ENCODE measurements at regions not wholly inside any gene's neighbourhood (a gene's known extent, or its start where the extent isn't known, plus 50 kb on each side); places are given as distances from the start of the nearest gene placed in this dataset.
A peak's percentile ranks its signal among the peaks of the same experiment; 100 is the strongest.

DNA sequence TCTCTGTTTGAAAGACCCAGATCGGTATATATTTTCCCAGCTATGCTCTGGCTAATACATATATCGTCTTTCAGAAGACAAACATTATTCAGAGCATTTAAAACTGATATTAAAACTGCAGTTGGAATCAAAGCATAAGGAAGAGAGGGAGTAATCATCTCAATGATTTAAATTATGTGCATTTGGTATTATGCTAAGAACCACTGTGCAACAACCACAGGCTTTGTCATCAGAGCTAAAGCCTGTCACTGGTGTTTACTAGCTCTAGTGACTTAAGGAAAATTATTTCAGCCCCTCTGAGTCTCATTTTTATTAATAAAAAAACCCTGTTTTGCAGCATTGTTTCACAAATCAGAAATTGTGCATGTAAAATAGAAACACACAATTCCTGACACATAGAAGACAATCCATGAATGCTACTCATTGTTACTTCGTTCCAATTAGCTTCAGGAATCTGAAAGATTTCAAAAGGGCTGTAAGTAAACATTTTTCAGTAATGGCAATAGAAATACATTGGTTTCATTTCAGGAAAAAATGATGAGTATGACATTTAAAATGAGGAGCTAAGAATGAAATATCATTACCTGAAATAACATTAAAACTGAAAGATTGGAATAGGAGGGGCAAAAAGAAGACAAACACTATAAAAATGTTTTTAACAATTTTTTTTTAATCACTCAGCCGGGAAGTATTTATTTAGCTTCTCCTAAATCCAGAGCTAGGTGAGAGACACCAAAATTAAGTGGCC is 136.5 kb upstream of the ADAMTS18 start:
- in situ Hi-C loops (cut with HindIII; ENCODE audit: low sequenced_read_pairs), result loop anchor here (5.0 kb wide), 1 partner anchor 81 kb away; no protein-coding TSS in a partner anchor
- TF ChIP-seq, protein P1, sequence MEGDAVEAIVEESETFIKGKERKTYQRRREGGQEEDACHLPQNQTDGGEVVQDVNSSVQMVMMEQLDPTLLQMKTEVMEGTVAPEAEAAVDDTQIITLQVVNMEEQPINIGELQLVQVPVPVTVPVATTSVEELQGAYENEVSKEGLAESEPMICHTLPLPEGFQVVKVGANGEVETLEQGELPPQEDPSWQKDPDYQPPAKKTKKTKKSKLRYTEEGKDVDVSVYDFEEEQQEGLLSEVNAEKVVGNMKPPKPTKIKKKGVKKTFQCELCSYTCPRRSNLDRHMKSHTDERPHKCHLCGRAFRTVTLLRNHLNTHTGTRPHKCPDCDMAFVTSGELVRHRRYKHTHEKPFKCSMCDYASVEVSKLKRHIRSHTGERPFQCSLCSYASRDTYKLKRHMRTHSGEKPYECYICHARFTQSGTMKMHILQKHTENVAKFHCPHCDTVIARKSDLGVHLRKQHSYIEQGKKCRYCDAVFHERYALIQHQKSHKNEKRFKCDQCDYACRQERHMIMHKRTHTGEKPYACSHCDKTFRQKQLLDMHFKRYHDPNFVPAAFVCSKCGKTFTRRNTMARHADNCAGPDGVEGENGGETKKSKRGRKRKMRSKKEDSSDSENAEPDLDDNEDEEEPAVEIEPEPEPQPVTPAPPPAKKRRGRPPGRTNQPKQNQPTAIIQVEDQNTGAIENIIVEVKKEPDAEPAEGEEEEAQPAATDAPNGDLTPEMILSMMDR (IDR thresholded peaks at IDR 0.05; ENCODE audit: low read depth, low read length, missing control alignments), result no peak
- no peak for DNase-seq (ENCODE audit: low read depth)
- H3K4me3 ChIP-seq (ENCODE audit: low read depth, low read length), result no peak overlapping the region

DNA sequence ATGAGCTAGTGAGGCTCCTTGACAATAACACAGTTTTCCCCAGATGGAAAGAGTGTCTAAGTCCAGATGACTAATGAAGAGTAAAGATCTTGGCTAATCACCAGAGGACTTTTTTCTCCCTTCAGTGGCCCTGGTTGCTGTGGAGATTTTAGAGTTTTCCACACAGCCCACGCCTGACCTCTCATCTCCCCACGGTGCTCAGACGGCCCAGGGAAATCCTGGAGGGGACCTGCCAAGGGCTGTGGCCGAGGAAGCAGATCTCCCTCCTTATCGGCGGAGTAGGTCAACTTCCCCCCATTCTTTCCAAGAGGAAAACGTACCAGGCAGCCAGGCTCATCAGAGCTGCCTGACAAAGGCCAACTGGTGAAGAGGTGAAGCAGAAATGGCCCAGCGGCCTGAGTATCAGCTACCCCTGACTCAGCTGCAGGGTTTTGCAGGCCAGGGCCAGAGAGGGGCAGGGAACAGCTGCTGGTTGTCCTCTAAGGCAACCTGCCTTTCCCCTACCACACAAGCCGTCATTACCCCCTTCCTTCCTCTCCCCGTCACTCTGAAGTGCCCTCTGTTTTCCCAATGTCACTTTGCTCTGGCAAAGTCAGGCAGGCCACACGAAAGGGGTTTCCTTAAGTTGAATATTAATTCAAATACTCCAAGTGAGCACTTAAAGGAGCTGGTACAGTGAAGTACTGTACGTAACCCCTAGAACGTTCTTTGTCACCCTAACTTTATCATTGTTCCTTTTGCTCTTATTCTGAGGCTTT is 140.2 kb upstream of the ADAMTS18 start:
- no peak for DNase-seq (ENCODE audit: low read depth)
- TF ChIP-seq, protein P1 (IDR thresholded peaks at IDR 0.05; ENCODE audit: low read depth, low read length, missing control alignments), result no peak
- H3K4me3 ChIP-seq (ENCODE audit: low read depth, low read length), result no peak overlapping the region
- in situ Hi-C loops (cut with HindIII; ENCODE audit: low sequenced_read_pairs), result loop anchor here (5.0 kb wide), 1 partner anchor 77 kb away; no protein-coding TSS in a partner anchor

DNA sequence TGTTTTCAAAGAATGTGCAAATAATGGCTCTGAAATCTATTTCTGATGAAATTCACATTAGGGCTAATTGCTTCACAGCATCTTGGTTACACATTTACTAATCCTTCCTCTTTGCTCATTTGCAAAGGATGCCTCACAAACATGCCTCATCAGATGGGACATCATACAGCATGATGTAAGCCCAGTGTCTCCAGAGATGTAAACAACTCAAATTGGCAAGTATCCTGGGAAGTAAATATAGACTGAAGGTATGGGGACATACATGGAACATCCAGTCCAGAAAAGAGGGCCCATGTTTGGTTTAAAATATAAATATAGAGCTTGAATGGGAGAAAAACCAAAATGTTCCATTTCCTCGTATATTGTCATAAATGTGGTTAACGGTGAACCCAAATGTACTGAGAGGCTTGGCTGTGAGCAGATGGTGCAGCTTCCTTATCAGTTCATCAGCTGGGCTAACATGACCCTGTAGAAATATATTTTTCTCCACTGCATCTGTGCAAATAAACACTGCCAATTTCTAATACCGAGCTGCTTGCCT is 142.9 kb upstream of the NUDT7 start:
- in situ Hi-C loops (cut with HindIII; ENCODE audit: low sequenced_read_pairs), result no loop called here
- H3K4me3 ChIP-seq (ENCODE audit: low read depth, low read length), result no peak overlapping the region
- DNase-seq (ENCODE audit: low read depth), result no peak
- TF ChIP-seq, protein P1 (IDR thresholded peaks at IDR 0.05; ENCODE audit: low read depth, low read length, missing control alignments), result no peak

DNA sequence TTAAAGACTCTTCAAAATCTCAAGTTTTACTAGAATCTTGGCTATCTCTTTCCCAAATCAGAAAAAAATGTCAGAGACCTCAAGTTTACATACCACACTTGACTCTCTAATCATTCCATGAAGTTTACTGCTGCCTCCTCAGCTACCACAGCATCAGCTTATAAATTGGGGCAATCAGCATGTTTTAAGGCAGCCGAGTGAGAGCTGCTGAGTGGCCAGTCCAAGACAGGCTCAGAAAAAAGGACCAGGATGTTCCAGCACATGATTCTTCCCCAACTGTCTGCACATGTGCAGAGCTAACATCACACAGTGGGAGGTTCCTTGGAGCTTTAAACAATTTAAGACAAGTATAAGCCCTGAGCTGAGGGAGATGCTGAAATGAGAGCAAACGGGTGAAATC is 140.6 kb upstream of the NUDT7 start:
- in situ Hi-C loops (cut with HindIII; ENCODE audit: low sequenced_read_pairs), result loop anchor here (5.0 kb wide), 1 partner anchor 344 kb away; no protein-coding TSS in a partner anchor
- no peak for DNase-seq (ENCODE audit: low read depth)
- TF ChIP-seq, protein P1 (IDR thresholded peaks at IDR 0.05; ENCODE audit: low read depth, low read length, missing control alignments), result no peak
- no peak overlapping the region for H3K4me3 ChIP-seq (ENCODE audit: low read depth, low read length)

DNA sequence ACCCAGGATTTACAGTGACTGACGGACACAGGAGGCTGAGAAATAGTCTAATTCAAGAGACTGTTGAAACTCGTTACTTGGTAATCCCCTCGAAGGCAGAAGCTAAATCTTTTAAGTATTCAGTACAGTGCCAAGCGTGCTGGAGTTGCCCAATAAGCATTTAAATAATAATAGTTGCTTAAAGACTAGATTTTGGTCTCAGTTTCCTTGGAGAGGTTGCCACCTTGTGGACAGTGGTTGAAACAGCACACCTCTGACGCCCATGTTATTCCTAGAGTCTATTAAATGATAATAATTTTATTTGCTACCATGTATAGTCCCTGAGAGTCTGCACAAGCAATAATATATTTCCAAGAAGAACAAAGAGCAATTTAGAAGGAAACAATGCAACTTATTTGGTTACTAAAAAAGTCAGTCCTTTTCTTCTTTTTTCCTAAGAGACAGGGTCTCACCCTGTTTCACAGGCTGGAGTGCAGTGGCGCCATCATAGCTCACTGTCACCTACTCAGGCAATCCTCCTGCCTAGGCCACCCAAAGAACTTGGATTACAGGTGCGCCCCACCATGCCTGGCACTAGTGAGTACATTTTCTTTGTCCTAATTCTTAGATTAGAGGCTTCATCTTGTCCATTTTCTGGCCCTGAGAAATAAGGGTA is 138.0 kb upstream of the NUDT7 start:
- TF ChIP-seq, protein P1 (IDR thresholded peaks at IDR 0.05; ENCODE audit: low read depth, low read length, missing control alignments), result peak; percentile 86
- DNase-seq (ENCODE audit: low read depth), result peak; percentile 73
- in situ Hi-C loops (cut with HindIII; ENCODE audit: low sequenced_read_pairs), result loop anchor here (5.0 kb wide), 1 partner anchor 347 kb away; no protein-coding TSS in a partner anchor
- H3K4me3 ChIP-seq (ENCODE audit: low read depth, low read length), result no peak overlapping the region

Measured in astrocyte of the cerebellum (primary cell).